ENCODE measurements at regions not wholly inside any gene's neighbourhood (a gene's known extent, or its start where the extent isn't known, plus 50 kb on each side); places are given as distances from the start of the nearest gene placed in this dataset.

- TF ChIP-seq TCF7L2 (IDR thresholded peaks at IDR 0.05; ENCODE audit: low read depth, low read length): no peak
- TF ChIP-seq CTCF (IDR thresholded peaks at IDR 0.05): no peak
- no peak for TF ChIP-seq POLR2AphosphoS5 (IDR thresholded peaks at IDR 0.05; ENCODE audit: low read depth, low read length)
These were observed 327.4 kb downstream of the SHQ1 start for GRCh38 chr3:72520690-72521308.
